GM12874 (cell line): ENCODE measurements at regions not wholly inside any gene's neighbourhood (a gene's known extent, or its start where the extent isn't known, plus 50 kb on each side); places are given as distances from the start of the nearest gene placed in this dataset.

ENCODE experiments used
- CTCF ChIP-seq: IDR thresholded peaks from 2 replicates; pipeline ENCODE4 v1.5.1; 2011; ENCODE audit warnings: low read depth, mild to moderate bottlenecking, control low read depth, low read length, moderate library complexity; ENCODE audit not compliant: insufficient read depth

- TF ChIP-seq CTCF = no peak
These were observed 670.7 kb downstream of the UTRN start for GRCh38 chr6:144955859-144956258.

GRCh38 chr6:144957236-144957937 lies 672.3 kb downstream of the UTRN start:
- no peak for TF ChIP-seq CTCF

GRCh38 chr6:144969154-144969553 lies 684.0 kb downstream of the UTRN start:
- no peak for TF ChIP-seq CTCF

GRCh38 chr6:144969602-144970272 lies 684.6 kb downstream of the UTRN start:
- TF ChIP-seq CTCF = no peak

- TF ChIP-seq CTCF = no peak
These were observed 693.1 kb downstream of the UTRN start for GRCh38 chr6:144978208-144978607.

- no peak for TF ChIP-seq CTCF
These were observed 701.1 kb downstream of the UTRN start for GRCh38 chr6:144986271-144986670.

GRCh38 chr6:144989319-144990107 lies 704.4 kb downstream of the UTRN start:
- TF ChIP-seq CTCF = no peak
